Suprapubic skin (tissue), 3 donors: ENCODE measurements at regions not wholly inside any gene's neighbourhood (a gene's known extent, or its start where the extent isn't known, plus 50 kb on each side); places are given as distances from the start of the nearest gene placed in this dataset.

Experiments
- EP300 ChIP-seq: sonication (generic); formaldehyde crosslinking; IDR thresholded peaks from one replicate; pipeline ENCODE4 v1.6.1; 2017; ENCODE audit warnings: antibody characterized with exemption
- POLR2A ChIP-seq, 2 donors: fragments of 450-650 bp; IDR thresholded peaks; one replicate each; pipeline ENCODE4 v1.6.1; 2017; ENCODE audit warnings: antibody characterized with exemption in 2 of 2, mild to moderate bottlenecking in 2 of 2, moderate library complexity in 2 of 2
- TF ChIP-seq, protein P1 (sequence below), 2 donors: fragments of 200-600 bp in 1 of 2; fragments of 450-650 bp in 1 of 2; sonication (generic) in 1 of 2; IDR thresholded peaks; one replicate each; pipeline ENCODE4 v1.5.1; 2016 to 2019; ENCODE audit warnings: antibody characterized with exemption in 2 of 2, mild to moderate bottlenecking in 1 of 2, moderate library complexity in 1 of 2

DNA sequence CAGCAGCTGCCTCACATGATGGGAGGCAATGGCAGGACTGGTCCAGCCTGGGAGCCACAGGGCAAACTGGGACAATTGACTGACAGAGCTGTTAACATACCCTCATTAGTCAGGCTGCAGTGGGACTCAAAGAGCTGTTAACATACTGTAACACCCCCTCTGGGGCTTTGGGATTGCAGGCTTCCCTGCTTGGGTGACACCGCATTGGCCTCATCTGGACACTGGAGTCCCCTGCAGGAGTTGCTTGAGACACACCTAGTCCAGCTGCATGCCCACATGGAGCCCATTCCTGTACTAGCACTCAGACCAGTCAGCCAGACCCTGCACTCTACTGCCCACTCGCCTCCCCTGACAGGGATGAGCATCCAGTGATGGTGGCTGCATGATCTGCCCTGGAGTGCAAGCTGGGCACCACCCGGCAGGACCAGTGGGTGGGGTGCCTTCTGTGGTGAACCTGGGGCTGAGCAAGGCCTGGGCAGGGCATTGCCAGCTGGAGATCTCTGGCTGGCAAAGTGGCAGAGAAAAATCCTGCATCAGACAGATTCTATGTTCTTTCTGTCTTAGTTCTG is 138.8 kb downstream of the DTHD1 start:
- TF ChIP-seq, protein P1, sequence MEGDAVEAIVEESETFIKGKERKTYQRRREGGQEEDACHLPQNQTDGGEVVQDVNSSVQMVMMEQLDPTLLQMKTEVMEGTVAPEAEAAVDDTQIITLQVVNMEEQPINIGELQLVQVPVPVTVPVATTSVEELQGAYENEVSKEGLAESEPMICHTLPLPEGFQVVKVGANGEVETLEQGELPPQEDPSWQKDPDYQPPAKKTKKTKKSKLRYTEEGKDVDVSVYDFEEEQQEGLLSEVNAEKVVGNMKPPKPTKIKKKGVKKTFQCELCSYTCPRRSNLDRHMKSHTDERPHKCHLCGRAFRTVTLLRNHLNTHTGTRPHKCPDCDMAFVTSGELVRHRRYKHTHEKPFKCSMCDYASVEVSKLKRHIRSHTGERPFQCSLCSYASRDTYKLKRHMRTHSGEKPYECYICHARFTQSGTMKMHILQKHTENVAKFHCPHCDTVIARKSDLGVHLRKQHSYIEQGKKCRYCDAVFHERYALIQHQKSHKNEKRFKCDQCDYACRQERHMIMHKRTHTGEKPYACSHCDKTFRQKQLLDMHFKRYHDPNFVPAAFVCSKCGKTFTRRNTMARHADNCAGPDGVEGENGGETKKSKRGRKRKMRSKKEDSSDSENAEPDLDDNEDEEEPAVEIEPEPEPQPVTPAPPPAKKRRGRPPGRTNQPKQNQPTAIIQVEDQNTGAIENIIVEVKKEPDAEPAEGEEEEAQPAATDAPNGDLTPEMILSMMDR (IDR thresholded peaks at IDR 0.05), result no peak
- TF ChIP-seq EP300 (no peak), POLR2A (IDR thresholded peaks at IDR 0.05) (no peak)
